ENCODE measurements at regions not wholly inside any gene's neighbourhood (a gene's known extent, or its start where the extent isn't known, plus 50 kb on each side); places are given as distances from the start of the nearest gene placed in this dataset.
"Not testable (repeated sequence)": the region's sequence is repeated elsewhere in the genome, so short reads cannot be mapped to it uniquely, and the experiment has no call there.

DNA sequence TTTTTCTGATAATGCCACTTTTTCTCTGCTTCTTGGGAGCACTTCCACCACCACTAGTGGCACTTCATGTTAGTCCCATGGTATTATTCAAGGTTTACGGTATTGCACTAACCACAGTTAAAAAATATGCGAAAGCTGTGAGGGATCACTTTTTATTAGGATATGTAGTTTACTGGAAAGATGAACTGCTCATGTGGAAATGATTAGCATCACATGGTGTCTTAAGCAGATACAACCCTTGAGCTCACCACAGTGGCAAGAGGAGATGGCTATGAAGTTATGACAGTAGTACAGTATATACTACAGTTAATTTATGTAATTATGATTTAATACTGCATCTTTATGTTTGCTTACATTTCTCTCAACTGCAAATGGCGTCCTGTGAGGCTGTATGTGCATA, 134.5 kb upstream of the HMGN3 start:
- Histone ChIP-seq H3K4me1 (ENCODE audit: control insufficient read depth, insufficient read depth, low read length) (no peaks in the 10 kb centered on the region), H3K27me3 (ENCODE audit: control insufficient read depth, insufficient read depth, low read length) (no peaks in the 10 kb centered on the region), H3K4me3 (ENCODE audit: low read length) (no peak overlapping the region), H3K9me3 (replicated peaks; ENCODE audit: low read length) (no peaks in the 10 kb centered on the region), H3K4me2 (ENCODE audit: low read length) (no peak overlapping the region), H3K9ac (ENCODE audit: low read depth, low read length) (no peak overlapping the region), H3K36me3 (ENCODE audit: insufficient read depth, low read length) (no peaks in the 10 kb centered on the region)

DNA sequence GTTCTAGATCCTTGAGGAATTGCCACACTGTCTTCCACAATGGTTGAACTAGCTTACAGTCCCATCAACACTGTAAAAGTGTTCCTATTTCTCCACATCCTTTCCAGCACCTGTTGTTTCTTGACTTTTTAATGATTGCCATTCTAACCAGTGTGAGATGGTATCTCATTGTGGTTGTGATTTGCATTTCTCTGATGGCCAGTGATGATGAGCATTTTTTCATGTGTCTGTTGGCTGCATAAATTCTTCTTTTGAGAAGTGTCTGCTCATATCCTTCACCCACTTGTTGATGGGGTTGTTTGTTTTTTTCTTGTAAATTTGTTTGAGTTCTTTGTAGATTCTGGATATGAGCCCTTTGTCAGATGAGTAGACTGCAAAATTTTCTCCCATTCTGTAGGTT, 129.0 kb upstream of the HMGN3 start:
- H3K9ac ChIP-seq (ENCODE audit: low read depth, low read length); H3K4me1 ChIP-seq (ENCODE audit: control insufficient read depth, insufficient read depth, low read length); H3K36me3 ChIP-seq (ENCODE audit: insufficient read depth, low read length); H3K4me2 ChIP-seq (ENCODE audit: low read length); H3K4me3 ChIP-seq (ENCODE audit: low read length); H3K9me3 ChIP-seq (replicated peaks; ENCODE audit: low read length); H3K27me3 ChIP-seq (ENCODE audit: control insufficient read depth, insufficient read depth, low read length): not testable (repeated sequence)

DNA sequence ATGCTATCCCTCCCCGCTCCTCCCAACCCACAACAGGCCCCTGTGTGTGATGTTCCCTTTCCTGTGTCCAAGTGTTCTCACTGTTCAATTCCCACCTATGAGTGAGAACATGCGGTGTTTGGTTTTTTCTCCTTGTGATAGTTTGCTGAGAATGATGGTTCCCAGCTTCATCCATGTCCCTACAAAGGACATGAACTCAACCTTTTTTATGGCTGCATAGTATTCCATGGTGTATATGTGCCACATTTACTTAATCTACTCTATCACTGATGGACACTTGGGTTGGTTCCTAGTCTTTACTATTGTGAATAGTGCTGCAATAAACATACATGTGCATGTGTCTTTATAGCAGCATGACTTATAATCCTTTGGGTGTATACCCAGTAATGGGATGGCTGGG, 126.6 kb upstream of the HMGN3 start:
- not testable (repeated sequence) for H3K27me3 ChIP-seq (ENCODE audit: control insufficient read depth, insufficient read depth, low read length); H3K4me3 ChIP-seq (ENCODE audit: low read length); H3K4me2 ChIP-seq (ENCODE audit: low read length); H3K4me1 ChIP-seq (ENCODE audit: control insufficient read depth, insufficient read depth, low read length); H3K36me3 ChIP-seq (ENCODE audit: insufficient read depth, low read length); H3K9ac ChIP-seq (ENCODE audit: low read depth, low read length); H3K9me3 ChIP-seq (replicated peaks; ENCODE audit: low read length)

DNA sequence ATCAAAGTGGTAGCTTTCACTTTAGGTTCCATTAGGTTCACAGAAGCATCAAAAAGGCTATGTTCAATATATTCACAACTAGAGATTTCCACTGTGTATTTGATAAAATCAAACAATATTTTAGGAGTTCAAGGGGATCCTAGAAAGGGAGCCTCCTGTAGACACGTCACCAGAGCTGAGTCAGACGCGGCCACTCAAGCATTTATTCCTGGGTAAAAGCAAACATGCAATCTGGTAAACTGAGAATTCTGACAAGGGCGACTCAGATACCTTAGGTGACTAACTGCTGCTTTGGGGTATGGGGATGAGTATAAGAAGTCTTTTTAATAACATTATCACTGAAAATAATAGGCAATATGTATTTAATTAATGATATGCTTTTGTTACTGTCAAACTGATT, 118.7 kb upstream of the HMGN3 start:
- Histone ChIP-seq H3K27me3 (ENCODE audit: control insufficient read depth, insufficient read depth, low read length) (peaks cover 2% of the 10 kb centered on the region), H3K4me1 (ENCODE audit: control insufficient read depth, insufficient read depth, low read length) (no peaks in the 10 kb centered on the region), H3K9me3 (replicated peaks; ENCODE audit: low read length) (no peaks in the 10 kb centered on the region), H3K36me3 (ENCODE audit: insufficient read depth, low read length) (no peaks in the 10 kb centered on the region), H3K9ac (ENCODE audit: low read depth, low read length) (no peak overlapping the region), H3K4me3 (ENCODE audit: low read length) (no peak overlapping the region), H3K4me2 (ENCODE audit: low read length) (no peak overlapping the region)

DNA sequence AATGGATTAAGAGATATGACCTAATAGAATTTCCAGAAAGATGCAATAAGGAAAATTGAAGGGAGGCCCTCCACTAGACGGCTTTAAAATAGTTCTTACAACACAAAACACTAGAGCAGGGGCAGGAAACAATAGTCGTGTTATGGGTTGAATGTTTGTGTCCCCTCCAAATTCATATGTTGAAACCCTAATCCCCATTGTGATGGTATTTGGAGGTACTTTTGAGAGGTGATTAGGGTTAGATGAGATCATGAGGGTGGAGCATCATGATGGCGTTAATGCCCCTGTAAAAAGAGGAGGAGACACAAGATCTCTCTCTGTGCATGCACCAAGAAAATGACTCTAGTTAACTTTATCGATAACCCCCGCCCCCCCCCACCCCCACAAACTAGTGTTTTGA, 104.0 kb upstream of the HMGN3 start:
- no peaks in the 10 kb centered on the region for H3K36me3 ChIP-seq (ENCODE audit: insufficient read depth, low read length)
- no peak overlapping the region for H3K9ac ChIP-seq (ENCODE audit: low read depth, low read length)
- H3K4me2 ChIP-seq (ENCODE audit: low read length), result no peak overlapping the region
- H3K27me3 ChIP-seq (ENCODE audit: control insufficient read depth, insufficient read depth, low read length), result no peaks in the 10 kb centered on the region
- no peaks in the 10 kb centered on the region for H3K9me3 ChIP-seq (replicated peaks; ENCODE audit: low read length)
- no peak overlapping the region for H3K4me3 ChIP-seq (ENCODE audit: low read length)
- H3K4me1 ChIP-seq (ENCODE audit: control insufficient read depth, insufficient read depth, low read length), result no peaks in the 10 kb centered on the region

DNA sequence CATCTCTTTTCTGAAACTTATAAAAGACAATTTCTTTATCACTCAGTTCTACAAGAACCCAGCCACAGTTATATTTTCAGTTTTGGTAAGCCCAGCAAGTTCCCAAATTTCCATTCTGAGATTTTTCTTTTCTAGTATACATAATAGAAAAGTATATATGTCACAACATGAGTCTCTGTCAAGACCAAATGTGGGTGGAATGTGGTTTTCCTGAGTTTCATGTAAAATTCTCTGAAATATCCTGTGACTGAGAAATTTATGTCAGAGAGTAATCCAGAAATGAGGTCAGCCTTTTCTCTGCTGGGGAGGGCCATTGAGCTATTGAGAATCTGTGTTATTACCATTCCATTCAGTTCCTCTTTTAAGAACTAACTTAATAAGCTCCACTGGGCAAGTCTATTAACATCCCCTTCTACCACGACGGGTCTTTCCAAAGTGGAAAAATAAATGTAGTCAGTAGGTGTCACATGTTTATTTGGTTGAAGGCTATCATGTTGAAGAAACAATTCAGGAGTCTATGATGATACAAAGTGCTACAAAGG, 100.7 kb upstream of the HMGN3 start:
- H3K4me1 ChIP-seq (ENCODE audit: control insufficient read depth, insufficient read depth, low read length), result no peaks in the 10 kb centered on the region
- no peak overlapping the region for H3K4me2 ChIP-seq (ENCODE audit: low read length)
- no peaks in the 10 kb centered on the region for H3K9me3 ChIP-seq (replicated peaks; ENCODE audit: low read length)
- no peak overlapping the region for H3K4me3 ChIP-seq (ENCODE audit: low read length)
- no peaks in the 10 kb centered on the region for H3K36me3 ChIP-seq (ENCODE audit: insufficient read depth, low read length)
- no peak overlapping the region for H3K9ac ChIP-seq (ENCODE audit: low read depth, low read length)
- H3K27me3 ChIP-seq (ENCODE audit: control insufficient read depth, insufficient read depth, low read length), result no peaks in the 10 kb centered on the region

DNA sequence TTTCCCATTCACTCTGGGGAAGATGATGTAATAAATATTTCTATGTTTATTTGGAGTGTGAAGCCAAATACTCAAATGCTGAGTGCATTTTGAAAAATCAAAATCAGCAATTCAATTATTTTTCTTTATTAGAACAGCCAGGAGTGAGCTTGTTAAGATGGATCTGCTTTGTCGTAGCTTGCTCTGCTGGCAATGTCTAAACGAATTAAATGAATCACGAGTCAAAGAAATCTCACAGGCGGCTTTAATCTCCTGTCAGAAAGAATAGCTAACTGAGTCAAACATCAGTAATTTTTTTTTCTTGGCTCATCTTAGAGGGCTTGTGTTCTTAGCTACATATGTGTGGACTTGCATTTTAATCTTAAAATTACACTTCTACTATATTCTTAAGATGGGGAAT, 100.2 kb upstream of the HMGN3 start:
- no peaks in the 10 kb centered on the region for H3K27me3 ChIP-seq (ENCODE audit: control insufficient read depth, insufficient read depth, low read length)
- no peak overlapping the region for H3K9ac ChIP-seq (ENCODE audit: low read depth, low read length)
- no peak overlapping the region for H3K4me3 ChIP-seq (ENCODE audit: low read length)
- H3K36me3 ChIP-seq (ENCODE audit: insufficient read depth, low read length), result no peaks in the 10 kb centered on the region
- H3K4me2 ChIP-seq (ENCODE audit: low read length), result no peak overlapping the region
- H3K4me1 ChIP-seq (ENCODE audit: control insufficient read depth, insufficient read depth, low read length), result no peaks in the 10 kb centered on the region
- H3K9me3 ChIP-seq (replicated peaks; ENCODE audit: low read length), result no peaks in the 10 kb centered on the region

DNA sequence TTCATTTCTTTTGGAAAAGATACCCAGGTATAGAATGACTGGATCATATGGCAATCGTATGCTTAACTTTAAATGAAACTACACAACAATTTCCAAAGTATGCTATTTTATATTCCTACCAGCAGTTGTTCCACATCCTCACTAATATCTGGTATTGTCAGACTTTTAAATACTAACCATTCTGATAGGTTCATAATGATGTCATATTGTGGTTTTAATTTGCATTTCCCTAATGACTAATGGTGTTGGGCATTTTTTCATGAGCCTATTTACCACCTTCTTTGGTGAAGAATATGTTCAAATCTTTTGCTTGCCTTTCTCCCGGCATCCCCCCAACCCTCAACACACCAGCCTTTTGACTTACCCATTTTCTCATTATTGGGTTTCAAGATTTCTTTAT, 96.2 kb upstream of the HMGN3 start:
- no peak overlapping the region for H3K4me2 ChIP-seq (ENCODE audit: low read length)
- H3K27me3 ChIP-seq (ENCODE audit: control insufficient read depth, insufficient read depth, low read length), result no peaks in the 10 kb centered on the region
- H3K9me3 ChIP-seq (replicated peaks; ENCODE audit: low read length), result no peaks in the 10 kb centered on the region
- H3K9ac ChIP-seq (ENCODE audit: low read depth, low read length), result no peak overlapping the region
- H3K4me3 ChIP-seq (ENCODE audit: low read length), result no peak overlapping the region
- H3K4me1 ChIP-seq (ENCODE audit: control insufficient read depth, insufficient read depth, low read length), result no peaks in the 10 kb centered on the region
- H3K36me3 ChIP-seq (ENCODE audit: insufficient read depth, low read length), result no peaks in the 10 kb centered on the region

DNA sequence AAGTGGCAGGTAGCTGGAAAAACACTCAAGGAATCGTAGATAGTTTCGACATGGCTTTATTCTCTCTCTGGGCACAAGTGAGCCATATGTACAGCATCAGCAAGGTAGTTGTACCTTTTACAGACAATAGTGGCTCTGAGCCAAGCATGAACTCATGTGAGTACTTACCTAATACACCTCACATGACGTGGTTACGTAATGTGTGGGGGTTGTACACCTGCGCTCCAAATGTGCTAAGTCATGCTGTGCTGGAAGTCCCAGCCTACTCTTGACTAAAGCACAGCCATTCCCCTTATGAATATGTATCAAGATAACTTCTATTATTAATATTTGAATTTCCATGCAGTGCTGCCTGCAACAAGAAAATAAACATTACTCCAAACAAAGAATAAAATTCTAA, 78.8 kb upstream of the HMGN3 start:
- Histone ChIP-seq H3K36me3 (ENCODE audit: insufficient read depth, low read length) (no peaks in the 10 kb centered on the region), H3K4me1 (ENCODE audit: control insufficient read depth, insufficient read depth, low read length) (no peaks in the 10 kb centered on the region)

DNA sequence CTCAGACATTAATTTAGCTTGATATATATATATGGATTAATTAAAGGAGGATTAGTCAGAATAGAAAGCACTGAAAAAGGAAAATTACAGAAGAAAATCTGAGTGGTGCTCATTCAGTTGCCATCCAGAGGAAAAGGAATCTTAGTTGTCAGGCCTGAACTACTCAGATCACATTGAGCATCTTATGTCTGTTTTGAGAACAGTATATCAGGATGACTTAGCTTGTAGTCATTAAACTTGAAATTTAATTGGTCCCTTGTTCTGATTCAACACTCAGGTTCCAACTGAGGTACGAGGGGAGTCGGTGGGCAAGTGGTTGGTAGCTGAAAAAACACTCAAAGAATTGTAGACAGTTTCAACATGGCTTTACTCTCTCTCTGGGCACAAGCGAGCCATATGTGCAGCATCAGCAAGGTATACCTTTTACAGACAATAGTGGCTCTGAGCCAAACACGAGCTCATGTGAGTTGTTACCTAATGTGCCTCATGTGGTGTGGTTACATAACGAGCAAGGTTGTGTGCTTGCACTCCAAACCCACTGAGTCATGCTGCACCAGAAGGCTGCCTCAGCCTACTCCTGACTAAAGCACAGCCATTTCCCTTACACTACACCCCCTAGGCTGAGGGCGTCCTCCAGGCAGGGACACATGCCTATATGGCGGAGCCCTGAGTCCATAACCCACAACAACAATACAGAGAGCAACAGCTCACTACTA, 73.0 kb upstream of the HMGN3 start:
- Histone ChIP-seq H3K9me3 (replicated peaks; ENCODE audit: low read length) (no peaks in the 10 kb centered on the region), H3K4me2 (ENCODE audit: low read length) (no peak overlapping the region), H3K36me3 (ENCODE audit: insufficient read depth, low read length) (no peaks in the 10 kb centered on the region), H3K4me1 (ENCODE audit: control insufficient read depth, insufficient read depth, low read length) (peaks cover 4% of the 10 kb centered on the region), H3K9ac (ENCODE audit: low read depth, low read length) (no peak overlapping the region), H3K4me3 (ENCODE audit: low read length) (no peak overlapping the region), H3K27me3 (ENCODE audit: control insufficient read depth, insufficient read depth, low read length) (no peaks in the 10 kb centered on the region)

More for the DNA sequence above, 78.8 kb upstream of the HMGN3 start:
- no peak overlapping the region for H3K9ac ChIP-seq (ENCODE audit: low read depth, low read length)
- no peaks in the 10 kb centered on the region for H3K27me3 ChIP-seq (ENCODE audit: control insufficient read depth, insufficient read depth, low read length)
- no peak overlapping the region for H3K4me3 ChIP-seq (ENCODE audit: low read length)
- H3K4me2 ChIP-seq (ENCODE audit: low read length), result no peak overlapping the region
- H3K9me3 ChIP-seq (replicated peaks; ENCODE audit: low read length), result no peaks in the 10 kb centered on the region

DNA sequence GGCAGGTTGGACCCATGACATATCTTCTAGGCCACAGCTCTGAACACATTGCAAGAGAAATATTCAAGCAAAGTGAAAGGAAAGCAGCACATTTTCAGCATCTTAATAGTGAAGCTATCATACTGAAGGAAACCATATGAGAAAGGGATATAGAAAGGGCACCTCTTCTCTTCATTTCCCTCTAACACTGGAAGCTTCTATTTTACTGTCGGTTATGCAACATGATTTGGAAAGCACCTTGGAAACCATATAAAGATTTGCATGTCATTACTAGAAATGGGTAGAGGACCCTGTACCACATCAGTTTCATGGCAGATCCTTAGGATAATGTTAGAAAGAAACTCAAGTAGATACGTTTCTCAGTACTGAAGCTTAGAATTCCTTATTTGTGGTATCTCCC, 70.5 kb upstream of the HMGN3 start:
- no peaks in the 10 kb centered on the region for H3K9me3 ChIP-seq (replicated peaks; ENCODE audit: low read length)
- H3K27me3 ChIP-seq (ENCODE audit: control insufficient read depth, insufficient read depth, low read length), result no peaks in the 10 kb centered on the region
- no peak overlapping the region for H3K4me3 ChIP-seq (ENCODE audit: low read length)
- no peak overlapping the region for H3K4me2 ChIP-seq (ENCODE audit: low read length)
- no peaks in the 10 kb centered on the region for H3K36me3 ChIP-seq (ENCODE audit: insufficient read depth, low read length)
- H3K9ac ChIP-seq (ENCODE audit: low read depth, low read length), result no peak overlapping the region
- peaks cover 4% of the 10 kb centered on the region for H3K4me1 ChIP-seq (ENCODE audit: control insufficient read depth, insufficient read depth, low read length)

DNA sequence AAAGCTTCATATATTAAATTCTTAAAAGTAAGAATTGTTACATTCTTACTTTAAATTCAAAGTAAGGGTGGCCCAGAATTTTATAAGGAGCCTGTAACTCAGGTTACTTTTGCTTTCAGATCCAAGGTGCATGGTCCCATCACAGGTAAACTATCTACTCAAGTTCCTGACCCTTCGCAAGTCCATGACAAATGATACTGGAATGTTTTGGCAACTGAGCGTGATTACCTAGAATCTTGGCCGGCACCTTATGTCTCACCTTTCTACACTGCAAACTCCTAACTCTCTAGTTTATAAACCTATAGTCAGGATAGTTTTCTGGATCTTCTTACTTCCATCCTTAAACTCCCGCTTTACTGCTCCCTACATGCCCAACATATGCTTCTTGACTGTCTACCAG, 67.9 kb upstream of the HMGN3 start:
- Histone ChIP-seq H3K4me1 (ENCODE audit: control insufficient read depth, insufficient read depth, low read length) (no peaks in the 10 kb centered on the region), H3K36me3 (ENCODE audit: insufficient read depth, low read length) (no peaks in the 10 kb centered on the region), H3K9me3 (replicated peaks; ENCODE audit: low read length) (no peaks in the 10 kb centered on the region), H3K4me2 (ENCODE audit: low read length) (no peak overlapping the region), H3K9ac (ENCODE audit: low read depth, low read length) (no peak overlapping the region), H3K27me3 (ENCODE audit: control insufficient read depth, insufficient read depth, low read length) (no peaks in the 10 kb centered on the region), H3K4me3 (ENCODE audit: low read length) (no peak overlapping the region)
